Thyroid gland (tissue), 4 donors: ENCODE measurements at regions not wholly inside any gene's neighbourhood (a gene's known extent, or its start where the extent isn't known, plus 50 kb on each side); places are given as distances from the start of the nearest gene placed in this dataset.

Experiments used
- DNase-seq, 2 donors: peaks; one replicate each; pipeline ENCODE4 v3.0.0-alpha.2; 2019
- H3K27ac ChIP-seq, 3 donors: fragments of 200-600 bp; sonication (generic); 1 replicate in 2 of 3; 2 replicates in 1 of 3; pipeline ENCODE4 v1.5.1; 2016 to 2019; ENCODE audit warnings: mild to moderate bottlenecking in 1 of 3, moderate library complexity in 1 of 3
- H3K27me3 ChIP-seq: fragments of 200-600 bp; sonication (generic); one replicate; pipeline ENCODE4 v1.5.1; 2019
- H3K36me3 ChIP-seq, 2 donors: fragments of 200-600 bp; sonication (generic); one replicate each; pipeline ENCODE4 v1.5.1; 2016 to 2019
- H3K4me1 ChIP-seq, 2 donors: fragments of 200-600 bp; sonication (generic); one replicate each; pipeline ENCODE4 v1.5.1; 2017 to 2019
- H3K4me3 ChIP-seq, 3 donors: fragments of 200-600 bp; sonication (generic); replicated peaks in 1 of 3; 1 replicate in 2 of 3; 2 replicates in 1 of 3; pipeline ENCODE4 v1.5.1; 2016; ENCODE audit warnings: mild to moderate bottlenecking in 1 of 3
- H3K9me3 ChIP-seq: fragments of 200-600 bp; sonication (generic); one replicate; pipeline ENCODE4 v1.5.1; 2017
- POLR2A ChIP-seq, 2 donors: fragments of 450-650 bp; IDR thresholded peaks; one replicate each; pipeline ENCODE4 v1.6.1; 2017; ENCODE audit warnings: antibody characterized with exemption in 2 of 2, mild to moderate bottlenecking in 2 of 2, moderate library complexity in 1 of 2
- WGBS, 2 donors: methylation state at CpG; one replicate each; pipeline ENCODE4 v1.1.5; 2017; 5-methylcytosine and 5-hydroxymethylcytosine counted together
- intact Hi-C: fragments of 100-400 bp; cut with DNase I; formaldehyde crosslinking; loops from one replicate; pipeline ENCODE4 v1.15.1; 2023
- TF ChIP-seq, protein P1 (sequence below), 6 experiments: fragments of 200-600 bp in 3 of 6; fragments of 450-650 bp in 3 of 6; sonication (generic) in 3 of 6; IDR thresholded peaks; one replicate each; pipeline ENCODE4 v1.5.1; 2016 to 2019; ENCODE audit warnings: antibody characterized with exemption in 6 of 6, mild to moderate bottlenecking in 2 of 6, inconsistent platforms in 1 of 6, moderate library complexity in 1 of 6

GRCh38 chr3:55194376-55194775 lies 266.5 kb upstream of the LRTM1 start:
- 91 to 93% methylated on average over 3 of the region's 3 CpGs for WGBS, 2 donors
- H3K4me3 ChIP-seq, result no peak overlapping the region
- DNase-seq, result no peak
- TF ChIP-seq, protein P1, sequence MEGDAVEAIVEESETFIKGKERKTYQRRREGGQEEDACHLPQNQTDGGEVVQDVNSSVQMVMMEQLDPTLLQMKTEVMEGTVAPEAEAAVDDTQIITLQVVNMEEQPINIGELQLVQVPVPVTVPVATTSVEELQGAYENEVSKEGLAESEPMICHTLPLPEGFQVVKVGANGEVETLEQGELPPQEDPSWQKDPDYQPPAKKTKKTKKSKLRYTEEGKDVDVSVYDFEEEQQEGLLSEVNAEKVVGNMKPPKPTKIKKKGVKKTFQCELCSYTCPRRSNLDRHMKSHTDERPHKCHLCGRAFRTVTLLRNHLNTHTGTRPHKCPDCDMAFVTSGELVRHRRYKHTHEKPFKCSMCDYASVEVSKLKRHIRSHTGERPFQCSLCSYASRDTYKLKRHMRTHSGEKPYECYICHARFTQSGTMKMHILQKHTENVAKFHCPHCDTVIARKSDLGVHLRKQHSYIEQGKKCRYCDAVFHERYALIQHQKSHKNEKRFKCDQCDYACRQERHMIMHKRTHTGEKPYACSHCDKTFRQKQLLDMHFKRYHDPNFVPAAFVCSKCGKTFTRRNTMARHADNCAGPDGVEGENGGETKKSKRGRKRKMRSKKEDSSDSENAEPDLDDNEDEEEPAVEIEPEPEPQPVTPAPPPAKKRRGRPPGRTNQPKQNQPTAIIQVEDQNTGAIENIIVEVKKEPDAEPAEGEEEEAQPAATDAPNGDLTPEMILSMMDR (IDR thresholded peaks at IDR 0.05), result no peak
- no peak for TF ChIP-seq POLR2A (IDR thresholded peaks at IDR 0.05)
- no peaks in the 10 kb centered on the region for H3K9me3 ChIP-seq
- intact Hi-C loops, result no loop called here
- H3K27ac ChIP-seq, result no peak overlapping the region
- H3K4me1 ChIP-seq, result no peaks in the 10 kb centered on the region
- H3K27me3 ChIP-seq, result no peaks in the 10 kb centered on the region
- no peaks in the 10 kb centered on the region for H3K36me3 ChIP-seq

DNA sequence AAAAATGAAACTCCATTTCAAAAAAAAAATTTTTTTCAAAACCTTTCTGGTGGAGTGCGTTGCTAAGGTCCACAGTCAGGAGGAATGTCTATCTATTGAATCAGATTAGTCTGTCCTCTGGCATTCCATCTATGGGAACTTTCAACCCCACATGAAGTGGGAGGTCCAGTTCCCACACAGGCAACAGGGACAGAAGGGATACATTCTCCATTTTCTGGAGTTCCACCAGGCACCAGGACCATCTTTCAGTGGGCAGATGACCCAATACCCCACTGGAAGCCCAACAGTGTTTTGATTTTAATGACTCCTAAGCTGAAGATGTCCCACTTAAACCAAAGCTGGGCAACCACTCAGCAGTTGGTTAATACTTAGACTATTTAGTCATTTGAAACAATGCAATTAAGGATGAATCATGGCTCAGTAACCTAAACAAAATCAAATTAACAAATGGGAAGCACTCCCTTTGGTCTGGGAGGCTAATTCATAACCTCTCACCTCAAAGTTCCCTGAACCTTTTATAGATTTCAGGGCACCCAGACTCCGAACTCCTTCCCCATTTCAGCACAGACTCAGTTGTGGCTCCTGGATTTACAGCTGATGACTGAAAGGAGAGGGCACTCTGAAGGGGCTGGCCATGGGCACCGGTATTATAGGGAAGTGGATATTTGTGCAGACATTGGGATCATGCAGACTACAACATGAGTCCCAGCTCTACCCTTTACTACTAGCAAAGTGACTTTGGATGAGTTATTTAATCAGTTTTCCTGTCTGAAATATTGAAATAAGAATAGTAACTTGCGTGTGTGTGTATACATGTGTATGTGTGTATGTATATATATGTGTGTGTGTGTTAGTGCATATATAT lies 264.3 kb upstream of the LRTM1 start:
- no peak for DNase-seq
- TF ChIP-seq POLR2A (IDR thresholded peaks at IDR 0.05), result no peak
- TF ChIP-seq, protein P1 (IDR thresholded peaks at IDR 0.05), result no peak
- WGBS, 2 donors, result 78 to 89% methylated on average over 4 of the region's 4 CpGs
- H3K27me3 ChIP-seq, result no peaks in the 10 kb centered on the region
- no peaks in the 10 kb centered on the region for H3K36me3 ChIP-seq
- intact Hi-C loops, result no loop called here
- no peaks in the 10 kb centered on the region for H3K4me1 ChIP-seq
- no peak overlapping the region for H3K27ac ChIP-seq
- no peaks in the 10 kb centered on the region for H3K9me3 ChIP-seq
- H3K4me3 ChIP-seq, result no peak overlapping the region

- no peaks in the 10 kb centered on the region for H3K4me1 ChIP-seq
- H3K27ac ChIP-seq, result no peak overlapping the region
- no peaks in the 10 kb centered on the region for H3K27me3 ChIP-seq
- H3K4me3 ChIP-seq, result no peak overlapping the region
- H3K36me3 ChIP-seq, result no peaks in the 10 kb centered on the region
- no peaks in the 10 kb centered on the region for H3K9me3 ChIP-seq
- no peak for DNase-seq
- TF ChIP-seq, protein P1 (IDR thresholded peaks at IDR 0.05), result no peak
- no peak for TF ChIP-seq POLR2A (IDR thresholded peaks at IDR 0.05)
- WGBS, 2 donors, result 70 to 74% methylated on average over 6 of the region's 6 CpGs
- intact Hi-C loops, result no loop called here
Measured at GRCh38 chr3:55190331-55190730, 262.5 kb upstream of the LRTM1 start.

DNA sequence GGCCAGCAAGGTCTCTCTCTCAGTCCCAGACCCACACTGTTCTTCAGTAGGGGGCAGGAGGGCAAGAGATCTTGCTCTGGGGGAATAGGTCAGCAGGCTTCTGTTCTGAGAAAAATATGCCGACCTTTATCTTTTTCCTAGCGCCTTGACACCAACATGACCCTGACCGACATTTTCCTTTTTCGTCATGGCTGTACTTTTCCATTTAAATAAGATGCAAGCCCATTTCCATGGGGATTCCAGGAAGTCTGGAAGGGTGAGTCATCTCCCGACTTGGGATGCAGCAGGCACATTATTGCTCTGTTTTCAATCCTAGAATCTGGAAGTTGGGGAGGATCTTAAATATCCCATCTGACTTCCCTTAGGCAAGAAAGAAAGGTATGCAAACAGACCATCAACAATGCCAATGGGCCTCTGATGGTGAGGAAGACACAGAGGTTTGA lies 261.5 kb upstream of the LRTM1 start:
- Histone ChIP-seq H3K9me3 (no peaks in the 10 kb centered on the region), H3K4me1 (no peaks in the 10 kb centered on the region), H3K27ac (no peak overlapping the region), H3K36me3 (no peaks in the 10 kb centered on the region), H3K4me3 (no peak overlapping the region), H3K27me3 (no peaks in the 10 kb centered on the region)
- no peak for DNase-seq
- TF ChIP-seq POLR2A (IDR thresholded peaks at IDR 0.05), result no peak
- TF ChIP-seq, protein P1 (IDR thresholded peaks at IDR 0.05), result no peak
- WGBS, 2 donors, result 77 to 78% methylated on average over 5 of the region's 5 CpGs
- intact Hi-C loops, result loop anchor here (10.0 kb wide), 1 partner anchor 335 kb away; no protein-coding TSS in a partner anchor

DNA sequence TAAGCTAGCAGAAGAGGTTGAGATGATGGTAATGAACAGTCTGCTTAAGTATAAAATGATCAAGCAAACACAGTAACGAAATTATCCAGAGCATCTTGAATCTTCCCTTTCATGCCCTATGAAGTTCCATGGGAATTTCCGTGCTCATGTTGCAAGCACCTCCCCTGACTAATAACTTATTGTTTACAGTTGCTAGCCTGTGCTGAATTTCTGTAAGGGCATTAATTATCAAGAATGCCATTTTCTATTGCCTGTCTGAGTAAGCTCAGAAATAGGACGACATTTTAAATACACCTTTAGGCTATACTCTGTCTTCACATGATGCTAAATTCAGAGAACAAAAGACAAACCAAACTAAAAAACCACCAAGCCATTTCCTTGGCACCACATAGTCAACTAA lies 257.5 kb upstream of the LRTM1 start:
- WGBS, 2 donors, result 88 to 91% methylated on average over 3 of the region's 3 CpGs
- Histone ChIP-seq H3K36me3 (no peaks in the 10 kb centered on the region), H3K9me3 (no peaks in the 10 kb centered on the region), H3K27me3 (no peaks in the 10 kb centered on the region), H3K27ac (no peak overlapping the region), H3K4me1 (no peaks in the 10 kb centered on the region), H3K4me3 (no peak overlapping the region)
- TF ChIP-seq, protein P1 (IDR thresholded peaks at IDR 0.05), result no peak
- no peak for TF ChIP-seq POLR2A (IDR thresholded peaks at IDR 0.05)
- DNase-seq, result no peak
- intact Hi-C loops, result loop anchor here (10.0 kb wide), 1 partner anchor 331 kb away; no protein-coding TSS in a partner anchor
